Panc1 (cell line): ENCODE measurements at regions not wholly inside any gene's neighbourhood (a gene's known extent, or its start where the extent isn't known, plus 50 kb on each side); places are given as distances from the start of the nearest gene placed in this dataset.
A peak's percentile ranks its signal among the peaks of the same experiment; 100 is the strongest.

Experiments
- ATAC-seq: fragments of 200-7000 bp; cut with Tn5 transposase; 2 replicates; pipeline ENCODE4 v1.9.1; 2020; ENCODE audit warnings: mild to moderate bottlenecking, moderate library complexity
- BruUV-seq: library from RNA; stranded (reverse); fragments of 400-500 nt; replicated peaks from 2 replicates; lab custom pipeline; 2021; lab: Mats Ljungman, UMichigan
- CTCF ChIA-PET: fragments of 300-600 bp; sonication (Branson Sonifier 250); formaldehyde crosslinking; loops from one replicate; lab custom pipeline; 2022; ENCODE audit warnings: antibody characterized with exemption; lab: Charles Lee
- POLR2A ChIA-PET: fragments of 300-600 bp; sonication (Branson Sonifier 250); formaldehyde crosslinking; loops from one replicate; lab custom pipeline; 2022; ENCODE audit warnings: antibody characterized with exemption; lab: Charles Lee
- DNase-seq: peaks from one replicate; pipeline ENCODE4 v3.0.0-alpha.2; 2010; ENCODE audit warnings: low read depth, low spot score
- H3K27ac ChIP-seq: 2 replicates; pipeline ENCODE4 v1.5.1; 2011; ENCODE audit warnings: mild to moderate bottlenecking, low read length, inconsistent platforms
- H3K27me3 ChIP-seq: fragments of 200-500 bp; sonication (Bioruptor generic); 2 replicates; pipeline ENCODE4 v1.6.0; 2014; ENCODE audit warnings: low read length, inconsistent platforms; ENCODE audit not compliant: control insufficient read depth, insufficient read depth
- H3K36me3 ChIP-seq: fragments of 200-500 bp; sonication (Bioruptor generic); 2 replicates; pipeline ENCODE4 v1.5.1; 2014; ENCODE audit warnings: inconsistent platforms, mild to moderate bottlenecking, low read length, moderate library complexity; ENCODE audit not compliant: control insufficient read depth, insufficient read depth
- H3K4me1 ChIP-seq: 2 replicates; pipeline ENCODE4 v1.5.1; 2011; ENCODE audit warnings: inconsistent platforms, mild to moderate bottlenecking, low read length, moderate library complexity; ENCODE audit not compliant: control insufficient read depth, insufficient read depth
- H3K4me3 ChIP-seq, 2 experiments: 2 replicates each; pipeline ENCODE4 v1.5.1; 2011 to 2012; ENCODE audit warnings: low read depth in 2 of 2, low read length in 2 of 2, mild to moderate bottlenecking in 2 of 2, inconsistent platforms in 1 of 2, moderate library complexity in 1 of 2
- H3K9me3 ChIP-seq: fragments of 200-500 bp; sonication (Bioruptor generic); 2 replicates; pipeline ENCODE4 v1.5.1; 2014; ENCODE audit warnings: low read depth, mild to moderate bottlenecking, inconsistent platforms, low read length, moderate library complexity; ENCODE audit not compliant: control insufficient read depth, insufficient read depth
- POLR2AphosphoS5 ChIP-seq: IDR thresholded peaks from 2 replicates; pipeline ENCODE4 v1.6.1; 2012; ENCODE audit warnings: mild to moderate bottlenecking, low read depth, low read length, moderate library complexity
- SIN3A ChIP-seq: IDR thresholded peaks from 2 replicates; pipeline ENCODE4 v1.6.1; 2012; ENCODE audit warnings: low read depth, mild to moderate bottlenecking, low read length, moderate library complexity, borderline replicate concordance; ENCODE audit not compliant: insufficient read depth
- TCF7L2 ChIP-seq: IDR thresholded peaks from 2 replicates; pipeline ENCODE4 v1.6.1; 2011; ENCODE audit warnings: mild to moderate bottlenecking, low read depth, low read length, inconsistent platforms
- in situ Hi-C: cut with HindIII; loops from 2 replicates; pipeline ENCODE4 v1.10.0; 2016; ENCODE audit warnings: low sequenced_read_pairs, low pct_unique_long_range_greater_than_20kb
- intact Hi-C: fragments of 100-400 bp; cut with micrococcal nuclease; formaldehyde crosslinking; loops from one replicate; pipeline ENCODE4 v1.10.0; 2022; ENCODE audit not compliant: unreplicated experiment
- TF ChIP-seq, protein P1 (sequence below), 2 experiments: IDR thresholded peaks; 2 replicates each; pipeline ENCODE4 v1.6.1; 2011 to 2012; ENCODE audit warnings: low read depth in 2 of 2, control low read depth in 1 of 2, low read length in 1 of 2, mild to moderate bottlenecking in 1 of 2, moderate library complexity in 1 of 2; ENCODE audit not compliant: insufficient read depth in 1 of 2
- TF ChIP-seq, protein P2 (sequence below): fragments of 450-650 bp; IDR thresholded peaks from 2 replicates; pipeline ENCODE4 v1.5.1; 2017; ENCODE audit warnings: mild to moderate bottlenecking

DNA sequence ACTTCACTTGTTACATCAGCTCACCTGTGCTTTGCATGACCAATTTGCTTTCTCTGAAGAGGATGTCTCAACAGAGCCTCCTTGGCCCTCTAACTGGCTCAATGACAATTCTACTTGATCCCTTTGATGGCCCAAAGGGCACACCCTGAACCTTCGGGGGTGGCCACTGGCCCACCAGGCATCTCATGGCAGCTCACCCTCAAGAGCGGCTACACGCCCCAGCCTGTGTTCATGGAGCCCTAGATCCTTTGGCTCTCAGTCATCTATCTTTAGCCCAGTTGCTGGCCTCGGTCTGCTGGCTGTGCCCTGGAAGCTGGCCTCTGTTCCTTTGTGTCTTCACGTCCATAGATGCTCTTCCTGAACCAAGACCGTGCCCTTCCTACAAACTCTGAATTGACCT is 476.7 kb downstream of the NPHP4 start:
- CTCF ChIA-PET, result no interaction called here
- no TSS peak for BruUV-seq
- Histone ChIP-seq H3K4me3 (no peak overlapping the region), H3K36me3 (no peaks in the 10 kb centered on the region), H3K27ac (no peak overlapping the region), H3K27me3 (peaks cover 4% of the 10 kb centered on the region), H3K9me3 (no peaks in the 10 kb centered on the region), H3K4me1 (no peaks in the 10 kb centered on the region)
- intact Hi-C loops (loop anchor here (10.0 kb wide), 1 partner anchor 459 kb away; no protein-coding TSS in a partner anchor), in situ Hi-C loops (no loop called here)
- ATAC-seq (no peak), DNase-seq (no peak)
- POLR2A ChIA-PET, result no interaction called here
- TF ChIP-seq TCF7L2 (no peak), POLR2AphosphoS5 (no peak), SIN3A (no peak)
- TF ChIP-seq, protein P1, sequence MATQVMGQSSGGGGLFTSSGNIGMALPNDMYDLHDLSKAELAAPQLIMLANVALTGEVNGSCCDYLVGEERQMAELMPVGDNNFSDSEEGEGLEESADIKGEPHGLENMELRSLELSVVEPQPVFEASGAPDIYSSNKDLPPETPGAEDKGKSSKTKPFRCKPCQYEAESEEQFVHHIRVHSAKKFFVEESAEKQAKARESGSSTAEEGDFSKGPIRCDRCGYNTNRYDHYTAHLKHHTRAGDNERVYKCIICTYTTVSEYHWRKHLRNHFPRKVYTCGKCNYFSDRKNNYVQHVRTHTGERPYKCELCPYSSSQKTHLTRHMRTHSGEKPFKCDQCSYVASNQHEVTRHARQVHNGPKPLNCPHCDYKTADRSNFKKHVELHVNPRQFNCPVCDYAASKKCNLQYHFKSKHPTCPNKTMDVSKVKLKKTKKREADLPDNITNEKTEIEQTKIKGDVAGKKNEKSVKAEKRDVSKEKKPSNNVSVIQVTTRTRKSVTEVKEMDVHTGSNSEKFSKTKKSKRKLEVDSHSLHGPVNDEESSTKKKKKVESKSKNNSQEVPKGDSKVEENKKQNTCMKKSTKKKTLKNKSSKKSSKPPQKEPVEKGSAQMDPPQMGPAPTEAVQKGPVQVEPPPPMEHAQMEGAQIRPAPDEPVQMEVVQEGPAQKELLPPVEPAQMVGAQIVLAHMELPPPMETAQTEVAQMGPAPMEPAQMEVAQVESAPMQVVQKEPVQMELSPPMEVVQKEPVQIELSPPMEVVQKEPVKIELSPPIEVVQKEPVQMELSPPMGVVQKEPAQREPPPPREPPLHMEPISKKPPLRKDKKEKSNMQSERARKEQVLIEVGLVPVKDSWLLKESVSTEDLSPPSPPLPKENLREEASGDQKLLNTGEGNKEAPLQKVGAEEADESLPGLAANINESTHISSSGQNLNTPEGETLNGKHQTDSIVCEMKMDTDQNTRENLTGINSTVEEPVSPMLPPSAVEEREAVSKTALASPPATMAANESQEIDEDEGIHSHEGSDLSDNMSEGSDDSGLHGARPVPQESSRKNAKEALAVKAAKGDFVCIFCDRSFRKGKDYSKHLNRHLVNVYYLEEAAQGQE (IDR thresholded peaks at IDR 0.05; ENCODE audit: insufficient read depth in 1 of 2, low read depth in 2 of 2, low read length in 1 of 2), result no peak
- TF ChIP-seq, protein P2, sequence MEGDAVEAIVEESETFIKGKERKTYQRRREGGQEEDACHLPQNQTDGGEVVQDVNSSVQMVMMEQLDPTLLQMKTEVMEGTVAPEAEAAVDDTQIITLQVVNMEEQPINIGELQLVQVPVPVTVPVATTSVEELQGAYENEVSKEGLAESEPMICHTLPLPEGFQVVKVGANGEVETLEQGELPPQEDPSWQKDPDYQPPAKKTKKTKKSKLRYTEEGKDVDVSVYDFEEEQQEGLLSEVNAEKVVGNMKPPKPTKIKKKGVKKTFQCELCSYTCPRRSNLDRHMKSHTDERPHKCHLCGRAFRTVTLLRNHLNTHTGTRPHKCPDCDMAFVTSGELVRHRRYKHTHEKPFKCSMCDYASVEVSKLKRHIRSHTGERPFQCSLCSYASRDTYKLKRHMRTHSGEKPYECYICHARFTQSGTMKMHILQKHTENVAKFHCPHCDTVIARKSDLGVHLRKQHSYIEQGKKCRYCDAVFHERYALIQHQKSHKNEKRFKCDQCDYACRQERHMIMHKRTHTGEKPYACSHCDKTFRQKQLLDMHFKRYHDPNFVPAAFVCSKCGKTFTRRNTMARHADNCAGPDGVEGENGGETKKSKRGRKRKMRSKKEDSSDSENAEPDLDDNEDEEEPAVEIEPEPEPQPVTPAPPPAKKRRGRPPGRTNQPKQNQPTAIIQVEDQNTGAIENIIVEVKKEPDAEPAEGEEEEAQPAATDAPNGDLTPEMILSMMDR, result no peak

DNA sequence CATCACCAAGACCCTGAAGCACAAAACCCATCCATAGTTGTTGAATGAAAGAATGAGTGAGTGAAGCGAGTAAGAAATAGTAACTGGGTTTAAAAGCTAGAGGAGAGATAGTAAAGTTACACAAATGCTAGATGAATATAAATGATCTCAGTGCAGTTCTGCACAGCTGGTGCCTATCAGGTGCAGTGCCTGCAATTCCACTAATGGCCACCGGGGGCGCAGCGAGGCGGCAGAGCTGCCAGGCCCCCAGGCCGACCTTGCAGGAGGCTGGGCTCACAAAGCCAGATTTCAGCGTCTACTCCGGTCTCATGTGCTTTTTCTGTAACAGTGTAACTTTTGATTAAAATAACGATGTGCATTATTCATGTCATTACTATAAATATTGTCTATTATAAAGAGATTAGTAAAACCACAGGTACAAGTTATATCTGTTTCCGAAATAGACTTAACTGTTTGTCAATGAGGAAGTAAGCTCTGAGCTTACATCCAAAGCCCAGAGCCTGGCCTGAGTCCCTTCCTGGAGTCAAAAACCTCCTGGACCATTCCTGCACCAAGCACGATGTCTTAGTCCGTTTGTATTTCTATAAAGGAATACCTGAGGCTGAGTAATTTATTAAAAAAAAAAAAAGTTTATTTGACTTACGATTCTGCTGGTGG is 477.6 kb downstream of the NPHP4 start:
- H3K4me1 ChIP-seq, result no peaks in the 10 kb centered on the region
- no peaks in the 10 kb centered on the region for H3K36me3 ChIP-seq
- ChIA-PET CTCF (interaction anchor here (0.7 to 1.1 kb wide), 4 partner anchors 44 to 944 kb away, joined by 3 to 7 read pairs (median 4); no protein-coding TSS in a partner anchor), POLR2A (no interaction called here)
- H3K27ac ChIP-seq, result no peak overlapping the region
- in situ Hi-C loops, result no loop called here
- DNase-seq (peak; percentile 46), ATAC-seq (peak; percentile 87)
- intact Hi-C loops, result loop anchor here (5.0 to 10.0 kb wide), 2 partner anchors 108 to 460 kb away; no protein-coding TSS in a partner anchor
- peaks cover 8% of the 10 kb centered on the region for H3K27me3 ChIP-seq
- H3K4me3 ChIP-seq, result no peak overlapping the region
- no TSS peak for BruUV-seq
- TF ChIP-seq TCF7L2, result no peak
- TF ChIP-seq SIN3A, result no peak
- no peak for TF ChIP-seq POLR2AphosphoS5
- TF ChIP-seq, protein P1 (IDR thresholded peaks at IDR 0.05; ENCODE audit: insufficient read depth in 1 of 2, low read depth in 2 of 2, low read length in 1 of 2), result no peak
- TF ChIP-seq, protein P2, result peak; percentile 100
- H3K9me3 ChIP-seq, result no peaks in the 10 kb centered on the region
